ENCODE measurements at regions not wholly inside any gene's neighbourhood (a gene's known extent, or its start where the extent isn't known, plus 50 kb on each side); places are given as distances from the start of the nearest gene placed in this dataset.

- TF ChIP-seq CTCF (conservative IDR thresholded peaks at IDR 0.05; ENCODE audit: low read length): no peak
- no peak for TF ChIP-seq EZH2phosphoT487 (IDR thresholded peaks at IDR 0.05; ENCODE audit: borderline replicate concordance)
These were observed 127.6 kb upstream of the BTBD3 start for GRCh38 chr20:11790046-11790445.
